GM10266 (cell line): ENCODE measurements at regions not wholly inside any gene's neighbourhood (a gene's known extent, or its start where the extent isn't known, plus 50 kb on each side); places are given as distances from the start of the nearest gene placed in this dataset.

Source experiments
- DNase-seq: peaks from one replicate; pipeline ENCODE4 v3.0.0; 2012; ENCODE audit errors: extremely low spot score
- CTCF ChIP-seq: IDR thresholded peaks from 2 replicates; pipeline ENCODE4 v1.5.1; 2012; ENCODE audit warnings: mild to moderate bottlenecking, low read depth; ENCODE audit not compliant: control insufficient read depth, insufficient read depth; ENCODE audit errors: missing control alignments

DNA sequence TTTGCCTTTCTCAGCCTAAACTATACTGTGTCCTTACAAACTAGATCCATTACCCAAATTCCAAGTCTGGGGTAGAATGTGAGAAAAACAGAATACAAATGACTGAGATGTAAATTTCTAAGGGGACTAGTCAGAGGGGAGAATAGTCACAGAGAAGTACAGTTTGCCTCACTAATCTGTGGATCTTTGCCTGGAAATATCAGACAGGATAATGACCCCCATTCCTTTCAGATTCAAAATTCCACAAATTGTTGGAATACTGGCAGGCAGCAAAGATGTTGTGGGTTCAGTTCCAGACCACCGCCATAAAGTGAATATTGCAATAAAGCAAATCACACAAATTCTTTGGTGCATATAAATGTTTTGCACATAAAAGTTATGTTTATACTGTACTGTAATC lies 762.8 kb upstream of the NR2F2 start:
- no peak for DNase-seq
- TF ChIP-seq CTCF: no peak

GRCh38 chr15:95574053-95574452 lies 756.4 kb upstream of the NR2F2 start:
- TF ChIP-seq CTCF: no peak
- DNase-seq: no peak

DNA sequence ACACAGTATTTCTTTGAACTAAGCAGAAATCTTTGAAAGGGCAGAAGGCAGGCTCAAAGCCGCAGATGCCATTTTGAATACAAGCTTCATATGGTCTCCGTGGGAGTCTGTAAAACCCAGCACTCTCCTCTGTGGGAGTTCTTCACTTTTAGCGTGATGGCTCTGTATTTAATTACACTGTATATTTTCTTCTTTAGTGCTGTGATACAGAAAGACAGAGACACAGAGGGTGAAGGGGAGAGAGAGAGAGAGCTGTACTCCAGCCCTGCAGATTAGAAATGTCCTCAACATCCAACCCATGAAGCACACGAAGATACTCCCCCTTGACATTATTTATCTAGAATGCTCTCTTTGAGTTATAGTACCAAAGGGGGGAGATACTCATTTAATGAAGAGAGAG lies 752.6 kb upstream of the NR2F2 start:
- TF ChIP-seq CTCF: no peak
- DNase-seq: no peak

GRCh38 chr15:95580121-95580520 lies 750.4 kb upstream of the NR2F2 start:
- no peak for DNase-seq
- no peak for TF ChIP-seq CTCF

GRCh38 chr15:95581595-95581994 lies 748.9 kb upstream of the NR2F2 start:
- TF ChIP-seq CTCF: no peak
- no peak for DNase-seq

GRCh38 chr15:95584088-95584487 lies 746.4 kb upstream of the NR2F2 start:
- no peak for DNase-seq
- TF ChIP-seq CTCF: no peak

GRCh38 chr15:95588056-95588455 lies 742.4 kb upstream of the NR2F2 start:
- no peak for DNase-seq
- no peak for TF ChIP-seq CTCF
